UCSD-AML1 (cell line): ENCODE measurements at regions not wholly inside any gene's neighbourhood (a gene's known extent, or its start where the extent isn't known, plus 50 kb on each side); places are given as distances from the start of the nearest gene placed in this dataset.

Experiments used
- DNase-seq: peaks from one replicate; lab custom pipeline; 2025; ENCODE audit not compliant: unreplicated experiment; lab: John Stamatoyannopoulos, UW

GRCh38 chr22:44594951-44595350 lies 96.9 kb upstream of the RTL6 start:
- DNase-seq: no peak

DNA sequence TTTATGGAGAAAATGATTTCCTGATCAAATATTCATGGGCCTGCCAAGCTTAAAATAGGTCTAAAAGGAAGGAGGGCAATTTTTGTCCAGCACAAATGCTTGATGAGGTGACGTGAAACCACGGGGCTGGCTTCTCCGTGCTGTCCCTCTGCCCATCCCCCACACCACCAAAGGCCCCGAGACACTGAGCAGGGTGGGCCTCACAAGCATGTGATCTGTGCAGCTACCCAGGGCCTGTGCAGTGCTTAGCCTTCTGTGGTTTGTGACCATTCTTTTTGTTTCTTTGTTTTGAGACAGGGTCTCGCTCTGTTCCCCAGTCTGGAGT lies 94.8 kb upstream of the RTL6 start:
- no peak for DNase-seq

- no peak for DNase-seq
These were observed 94.2 kb upstream of the RTL6 start for GRCh38 chr22:44592126-44592823.

DNA sequence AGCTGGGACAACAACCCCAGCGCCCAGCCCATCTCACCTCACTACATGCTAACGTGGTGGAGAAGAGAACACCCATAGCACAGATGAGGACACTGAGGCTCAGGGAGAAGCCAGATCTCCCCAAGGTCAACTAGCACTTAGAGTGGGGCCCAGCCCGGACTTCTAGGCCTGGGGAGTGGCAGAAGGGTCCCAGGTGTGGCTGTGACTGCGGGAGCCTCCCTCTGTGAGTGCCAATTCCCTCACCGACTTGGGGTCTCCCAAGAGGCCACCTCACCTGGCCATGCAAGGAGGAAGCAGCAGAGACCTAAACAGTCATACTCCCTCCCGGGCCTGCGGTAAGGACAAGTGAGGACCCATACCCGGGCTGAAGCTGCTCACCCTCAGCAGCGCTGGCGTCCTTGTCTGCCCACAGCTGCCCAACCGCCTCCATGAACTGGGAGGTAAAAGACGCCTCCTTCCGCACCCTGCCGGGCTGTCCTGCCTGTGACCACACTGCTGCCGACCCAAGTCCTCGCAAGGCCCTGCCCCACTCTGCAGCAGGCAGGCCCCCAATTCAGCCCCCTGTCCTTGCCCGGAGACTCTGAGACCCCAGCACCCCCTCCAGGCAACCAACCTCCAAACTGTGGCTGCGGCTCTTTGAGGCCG lies 93.2 kb upstream of the RTL6 start:
- no peak for DNase-seq

DNA sequence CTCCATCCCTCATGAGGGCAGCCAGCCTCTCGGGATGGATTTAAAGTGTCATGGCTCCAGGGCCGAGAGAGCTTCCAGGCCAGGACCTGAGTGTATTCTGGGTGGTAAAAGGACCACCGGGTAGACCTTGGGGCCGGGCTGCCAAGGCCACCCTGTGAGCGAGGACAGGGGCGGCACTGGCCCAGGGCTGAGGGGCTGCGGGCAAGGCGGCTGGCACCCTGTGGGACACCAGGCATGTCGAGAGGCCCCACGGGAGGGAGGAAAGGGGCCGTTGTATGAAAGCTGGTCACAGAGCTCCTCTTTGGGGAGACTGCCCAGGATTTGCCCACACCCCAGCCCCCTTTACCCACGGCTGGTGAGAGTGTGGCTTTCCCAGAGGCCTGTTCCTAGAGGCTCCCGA lies 92.3 kb upstream of the RTL6 start:
- DNase-seq: no peak

- DNase-seq: no peak
These were observed 91.8 kb upstream of the RTL6 start for GRCh38 chr22:44589831-44590230.

DNA sequence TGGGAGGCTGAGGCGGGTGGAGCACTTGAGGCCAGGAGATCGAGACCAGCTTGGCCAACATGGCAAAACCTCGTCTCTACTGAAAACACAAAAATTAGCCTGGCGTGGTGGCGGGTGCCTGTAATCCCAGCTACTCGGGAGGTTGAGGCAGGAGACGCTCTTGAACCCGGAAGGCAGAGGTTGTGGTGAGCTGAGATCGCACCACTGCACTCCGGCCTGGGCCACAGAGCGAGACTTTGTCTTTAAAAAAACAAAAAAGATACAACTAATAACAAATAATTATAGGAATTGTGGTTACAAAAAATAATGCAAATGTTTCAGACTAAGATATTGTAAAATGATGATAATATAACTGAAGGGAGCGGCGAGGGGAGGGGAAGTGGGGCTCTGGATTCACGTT lies 90.3 kb upstream of the RTL6 start:
- DNase-seq: no peak

DNA sequence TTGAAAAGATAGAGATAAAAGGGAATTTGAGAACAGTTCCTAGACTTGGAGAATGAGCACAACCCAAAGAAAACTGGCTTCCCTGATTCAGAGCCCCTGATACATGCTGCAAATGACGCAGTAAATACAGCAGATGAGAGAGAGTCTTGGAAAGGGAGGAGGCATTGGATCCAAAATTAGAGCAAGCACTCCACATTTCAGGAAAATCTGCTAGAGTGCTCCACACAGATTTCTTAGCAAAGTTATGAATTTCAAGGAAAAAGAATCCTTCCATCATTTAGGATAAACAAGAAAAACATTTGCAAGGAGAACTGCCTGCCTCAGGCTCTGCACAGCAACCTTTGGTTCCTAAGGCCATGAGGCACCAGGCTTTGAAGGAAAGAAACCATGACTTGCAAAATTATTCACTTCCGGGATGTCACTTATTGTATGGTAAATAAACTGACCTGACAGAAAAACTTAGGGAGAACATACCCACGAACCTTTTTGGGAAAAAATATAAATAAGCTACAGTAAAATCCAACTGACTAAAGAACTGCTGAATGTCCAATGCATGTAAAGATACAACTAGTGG lies 89.8 kb upstream of the RTL6 start:
- no peak for DNase-seq

DNA sequence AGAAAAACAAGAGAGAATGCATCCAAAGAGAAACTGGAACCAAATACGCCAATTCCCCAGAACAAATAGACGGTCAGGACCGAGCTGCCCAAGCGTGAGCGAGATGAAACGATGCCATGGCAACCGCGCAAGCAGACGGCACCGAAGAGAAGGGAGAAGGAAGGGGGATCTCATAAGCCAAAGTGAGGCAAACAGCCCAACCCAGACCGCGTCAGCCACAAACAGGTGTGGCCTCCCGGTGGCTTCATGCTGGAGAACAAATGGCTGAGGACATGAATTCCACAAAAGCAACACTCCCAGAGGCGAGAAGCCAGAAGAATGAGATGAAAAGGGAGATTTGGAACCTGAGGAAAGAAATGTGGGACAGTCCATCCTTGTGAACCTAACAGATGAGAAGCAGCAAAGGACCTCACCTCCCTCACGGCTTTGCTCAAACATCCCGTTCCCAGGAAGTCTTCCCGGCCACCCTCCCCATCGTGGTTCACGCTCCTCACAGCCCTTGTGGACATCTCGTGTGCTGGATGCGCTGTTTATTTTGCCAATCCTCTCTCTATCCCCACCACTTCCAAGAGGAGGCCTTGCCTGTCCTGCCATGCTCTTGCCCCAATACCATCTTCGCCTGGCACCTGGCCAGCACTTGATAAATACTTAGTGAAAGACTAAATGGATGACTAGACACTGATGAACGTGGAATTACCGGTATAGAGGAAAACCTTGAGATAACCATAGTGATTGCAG lies 89.1 kb upstream of the RTL6 start:
- no peak for DNase-seq

DNA sequence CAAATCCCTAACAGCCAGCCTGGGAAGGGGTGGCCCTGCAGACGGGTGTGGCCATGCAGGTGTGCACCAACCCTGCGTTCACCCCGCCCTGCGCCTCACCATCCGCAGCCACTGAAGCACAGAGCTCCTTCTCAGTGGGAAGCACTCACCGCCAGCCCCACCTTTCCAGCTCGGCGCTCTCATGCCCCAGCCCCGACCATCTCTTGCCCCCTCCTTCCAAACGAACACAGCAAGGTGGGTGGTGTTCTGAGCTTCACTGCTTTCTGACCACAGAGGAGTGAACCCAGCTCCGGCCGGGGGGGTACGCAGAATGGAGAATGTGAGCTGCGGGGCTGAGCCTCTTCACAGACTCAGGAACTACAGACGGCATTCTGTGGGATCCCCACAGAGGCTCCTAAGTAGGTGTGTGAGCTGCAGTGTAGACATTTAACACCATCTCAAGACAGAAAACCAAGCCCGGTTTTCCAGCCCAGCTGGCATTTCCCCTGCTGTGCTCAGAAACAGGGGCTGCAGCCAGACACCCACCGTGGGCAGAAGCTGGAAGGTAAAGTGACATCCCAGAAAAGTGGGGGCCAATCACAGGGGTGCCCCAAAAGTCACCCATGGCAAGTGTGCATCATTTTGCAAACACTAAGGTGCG lies 88.4 kb upstream of the RTL6 start:
- no peak for DNase-seq

- no peak for DNase-seq
These were observed 87.7 kb upstream of the RTL6 start for GRCh38 chr22:44585559-44586350.

DNA sequence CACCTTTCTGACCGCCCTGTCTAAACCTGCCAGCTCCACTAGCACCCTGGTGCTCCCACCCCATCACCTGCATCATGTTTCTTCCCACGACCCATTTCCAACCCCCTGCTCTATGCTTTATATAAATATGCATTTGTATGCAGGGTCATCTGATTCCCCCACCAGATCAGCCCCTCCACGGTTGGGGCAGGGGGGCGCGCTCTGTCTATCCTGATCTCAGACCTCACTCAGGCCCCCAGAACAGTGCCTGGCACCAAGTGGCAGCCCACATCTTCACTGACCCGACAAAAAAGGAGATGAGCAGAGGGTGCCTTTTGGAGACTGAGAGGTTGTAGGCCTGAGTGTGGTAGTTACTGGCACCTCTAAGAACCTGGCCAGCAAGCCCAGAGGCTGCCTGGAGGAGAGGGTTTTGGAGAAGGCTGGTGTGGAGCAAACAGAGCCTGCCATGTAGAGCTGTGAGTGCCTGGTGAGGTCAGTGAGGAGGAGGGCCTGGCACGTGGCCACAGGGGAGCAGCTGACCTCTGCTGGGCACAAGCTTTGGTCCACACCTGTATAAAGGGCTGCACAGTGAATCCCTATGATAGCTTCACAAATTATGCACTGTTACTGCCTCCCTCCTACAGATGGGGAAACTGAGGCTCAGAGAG lies 86.3 kb upstream of the RTL6 start:
- DNase-seq: no peak

- no peak for DNase-seq
These were observed 85.8 kb upstream of the RTL6 start for GRCh38 chr22:44583854-44584253.

- DNase-seq: no peak
These were observed 85.2 kb upstream of the RTL6 start for GRCh38 chr22:44583061-44583760.

DNA sequence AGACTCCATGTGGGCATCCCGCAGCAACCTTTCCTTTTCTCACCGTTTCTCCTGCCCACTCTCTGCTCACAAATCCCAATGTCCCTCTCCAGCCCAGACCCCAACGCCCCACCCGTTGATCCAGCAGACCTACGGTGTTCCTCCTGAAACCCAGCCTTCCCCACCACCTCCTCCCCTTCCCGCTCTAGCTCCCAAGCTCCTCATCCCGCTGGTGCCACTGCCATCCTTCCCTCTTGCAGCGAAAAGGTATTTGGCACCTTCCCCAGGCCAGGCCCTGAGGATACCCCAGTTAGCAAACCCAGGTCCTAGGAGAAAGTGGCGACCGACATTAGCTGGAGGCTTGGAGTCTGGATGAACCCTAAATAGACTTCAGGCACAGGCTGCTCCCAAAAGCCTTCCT lies 84.0 kb upstream of the RTL6 start:
- DNase-seq: no peak

- DNase-seq: no peak
These were observed 83.0 kb upstream of the RTL6 start for GRCh38 chr22:44581096-44581435.

GRCh38 chr22:44580176-44581095 lies 82.4 kb upstream of the RTL6 start:
- no peak for DNase-seq

DNA sequence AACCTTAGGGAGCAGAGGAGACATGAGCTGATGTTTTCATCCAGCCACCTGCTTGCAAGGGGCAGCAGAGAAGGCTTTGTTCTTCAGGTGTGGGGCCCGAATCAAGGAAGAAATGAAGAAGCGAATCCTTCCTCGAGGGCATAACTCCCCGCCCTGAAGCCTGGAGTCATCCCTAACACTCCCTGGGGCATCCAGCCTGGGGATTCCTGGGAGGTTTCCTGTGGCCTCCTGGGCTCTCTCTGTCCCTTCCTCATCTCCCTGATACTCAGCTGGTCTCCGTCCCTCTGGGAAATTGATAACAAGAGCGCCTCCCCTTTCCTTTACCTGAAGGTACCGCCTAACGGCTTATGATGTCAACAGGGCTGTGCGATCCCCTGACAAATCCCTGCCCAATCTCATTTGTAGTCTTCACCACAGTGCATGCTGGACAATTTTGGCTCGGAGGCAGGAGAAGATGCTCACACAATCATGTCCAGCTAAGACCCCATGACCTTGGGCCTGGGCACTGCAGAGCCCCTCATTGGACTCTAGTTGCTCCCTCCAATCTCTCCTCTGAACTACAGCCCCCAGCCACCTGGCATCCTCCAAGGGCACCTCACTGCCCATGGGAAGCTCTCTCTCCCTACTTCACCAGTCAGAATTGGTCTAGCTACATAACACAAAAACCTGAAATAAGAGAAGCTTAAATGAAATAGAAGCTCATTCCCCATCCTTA lies 80.6 kb upstream of the RTL6 start:
- no peak for DNase-seq
